OCI-LY3 (cell line): ENCODE measurements at regions not wholly inside any gene's neighbourhood (a gene's known extent, or its start where the extent isn't known, plus 50 kb on each side); places are given as distances from the start of the nearest gene placed in this dataset.

Experiments
- H2AFZ ChIP-seq: fragments of 200-600, 300-600 bp; shearing (Covaris generic); 2 replicates; pipeline ENCODE4 v1.6.0; 2014; ENCODE audit warnings: antibody characterized with exemption, low read depth, low read length
- H3K27ac ChIP-seq: fragments of 200-600, 300-600 bp; sonication (generic); 2 replicates; pipeline ENCODE4 v1.5.1; 2014; ENCODE audit warnings: mild to moderate bottlenecking, low read length, moderate library complexity, mixed read lengths
- H3K27me3 ChIP-seq: fragments of 200-600, 300-600 bp; sonication (generic); 2 replicates; pipeline ENCODE4 v1.6.1; 2014; ENCODE audit warnings: low read depth, low read length, mixed read lengths
- H3K36me3 ChIP-seq: fragments of 200-600, 300-600 bp; sonication (generic); replicated peaks from 2 replicates; pipeline ENCODE3; 2014; ENCODE audit warnings: low read depth, low read length, mixed read lengths
- H3K4me1 ChIP-seq: fragments of 300-600, 200-600 bp; sonication (generic); 2 replicates; pipeline ENCODE4 v1.6.1; 2014; ENCODE audit warnings: low read length, mixed read lengths
- H3K4me2 ChIP-seq: fragments of 200-600, 300-600 bp; sonication (generic); 2 replicates; pipeline ENCODE4 v1.6.1; 2014; ENCODE audit warnings: low read length, mixed read lengths
- H3K4me3 ChIP-seq: fragments of 300-600, 200-600 bp; sonication (generic); 2 replicates; pipeline ENCODE4 v1.5.1; 2014; ENCODE audit warnings: antibody characterized with exemption, mild to moderate bottlenecking, low read length, moderate library complexity
- H3K79me2 ChIP-seq: fragments of 300-600, 200-600 bp; shearing (Covaris generic); 2 replicates; pipeline ENCODE4 v1.6.1; 2014; ENCODE audit warnings: mild to moderate bottlenecking, low read length, mixed read lengths
- H3K9ac ChIP-seq: fragments of 300-600, 200-600 bp; shearing (Covaris generic); 2 replicates; pipeline ENCODE4 v1.6.0; 2014; ENCODE audit warnings: mild to moderate bottlenecking, low read length, moderate library complexity
- H3K9me3 ChIP-seq: fragments of 200-600, 300-600 bp; shearing (Covaris generic); 2 replicates; pipeline ENCODE4 v1.6.1; 2014; ENCODE audit warnings: low read length, mixed read lengths; ENCODE audit not compliant: insufficient read depth
- H4K20me1 ChIP-seq: fragments of 200-600, 300-600 bp; sonication (generic); 2 replicates; pipeline ENCODE4 v1.6.1; 2016; ENCODE audit warnings: low read length, mixed read lengths; ENCODE audit not compliant: insufficient read depth
- CTCF ChIP-seq: fragments of 200-600, 300-600 bp; sonication (generic); IDR thresholded peaks from 2 replicates; pipeline ENCODE4 v1.5.1; 2014; ENCODE audit warnings: antibody characterized with exemption, low read length, low read depth
- EZH2phosphoT487 ChIP-seq: fragments of 200-600 bp; shearing (Covaris generic); IDR thresholded peaks from 2 replicates; pipeline ENCODE4 v1.6.1; 2018; ENCODE audit warnings: antibody characterized with exemption, mixed run types, low read depth

DNA sequence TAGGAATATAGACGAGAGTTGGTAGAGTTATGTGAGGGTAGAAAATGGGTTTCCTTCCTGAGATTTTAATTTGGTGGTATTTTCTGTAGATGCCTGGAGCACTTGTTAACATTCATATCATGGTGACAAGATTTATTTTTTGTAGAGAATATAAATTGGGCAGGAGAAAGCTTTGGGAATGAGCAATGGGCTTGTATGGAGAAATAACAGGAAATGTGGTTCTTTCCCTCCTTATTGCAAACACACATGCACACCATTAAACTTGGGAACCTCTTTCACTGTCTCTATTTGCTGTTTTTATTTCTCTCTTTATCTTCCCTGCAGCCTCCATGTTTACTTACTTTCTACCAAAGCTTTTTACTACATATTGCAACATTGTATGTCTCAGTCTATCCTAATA lies 1653.6 kb downstream of the OLFM4 start:
- Histone ChIP-seq H4K20me1 (no peaks in the 10 kb centered on the region), H3K36me3 (peaks cover 16% of the 10 kb centered on the region), H2AFZ (no peak overlapping the region), H3K4me1 (peaks cover 12% of the 10 kb centered on the region), H3K9me3 (peaks cover 22% of the 10 kb centered on the region), H3K9ac (no peak overlapping the region), H3K4me2 (no peak overlapping the region), H3K4me3 (no peak overlapping the region), H3K27ac (no peak overlapping the region), H3K79me2 (no peaks in the 10 kb centered on the region), H3K27me3 (no peaks in the 10 kb centered on the region)
- TF ChIP-seq EZH2phosphoT487 (no peak), CTCF (no peak)

DNA sequence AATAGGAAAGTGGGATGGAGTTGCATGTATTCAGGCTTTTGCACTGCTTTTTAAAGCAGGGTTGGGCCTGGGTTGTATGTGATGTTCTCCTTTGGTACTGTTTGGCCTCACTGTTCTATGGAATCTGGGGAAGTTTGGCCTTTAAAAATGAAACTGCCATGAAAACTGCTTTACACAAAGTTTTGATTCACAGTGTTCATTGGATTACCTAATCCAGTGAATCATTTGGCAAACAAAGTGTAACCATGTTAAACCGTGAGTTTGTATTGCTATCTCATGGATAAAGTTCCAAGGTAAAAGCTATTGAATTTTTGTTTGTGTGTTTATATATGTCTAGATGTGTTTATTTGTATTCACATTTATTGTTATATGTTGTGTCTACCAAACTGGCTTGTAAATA lies 1658.6 kb downstream of the OLFM4 start:
- peaks cover 12% of the 10 kb centered on the region for H3K4me1 ChIP-seq
- TF ChIP-seq CTCF: no peak
- no peak for TF ChIP-seq EZH2phosphoT487

DNA sequence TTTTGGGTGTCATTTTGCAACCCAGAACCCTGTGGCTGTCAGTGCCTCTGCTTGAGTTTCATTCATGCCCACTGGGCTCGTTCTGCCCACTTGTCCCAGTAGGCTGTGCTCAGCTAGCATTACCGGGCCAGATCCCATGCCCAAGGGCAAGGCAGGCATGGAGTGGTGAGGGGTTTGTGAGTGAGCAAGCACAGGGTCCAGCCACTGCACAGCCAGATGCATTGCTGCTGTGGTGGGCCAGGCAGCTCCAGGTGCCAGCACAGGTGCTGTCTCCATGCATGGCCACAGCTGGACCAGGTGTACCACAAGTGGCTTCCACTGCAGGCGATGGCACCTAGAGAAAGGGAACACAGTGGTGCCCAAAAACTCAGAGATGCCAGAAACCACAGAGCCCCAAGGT lies 1671.2 kb downstream of the OLFM4 start:
- Histone ChIP-seq H4K20me1 (no peaks in the 10 kb centered on the region), H3K27ac (no peak overlapping the region), H3K9ac (no peak overlapping the region), H3K79me2 (no peaks in the 10 kb centered on the region), H3K4me2 (no peak overlapping the region), H3K4me1 (no peaks in the 10 kb centered on the region), H2AFZ (no peak overlapping the region), H3K4me3 (no peak overlapping the region), H3K9me3 (no peaks in the 10 kb centered on the region), H3K36me3 (no peaks in the 10 kb centered on the region), H3K27me3 (no peaks in the 10 kb centered on the region)
- TF ChIP-seq CTCF: no peak
- TF ChIP-seq EZH2phosphoT487: no peak

More for the DNA sequence above, 1658.6 kb downstream of the OLFM4 start:
- H4K20me1 ChIP-seq: no peaks in the 10 kb centered on the region
- H3K27me3 ChIP-seq: no peaks in the 10 kb centered on the region
- no peak overlapping the region for H2AFZ ChIP-seq
- H3K9ac ChIP-seq: no peak overlapping the region
- H3K27ac ChIP-seq: no peak overlapping the region
- peaks cover 22% of the 10 kb centered on the region for H3K36me3 ChIP-seq
- H3K4me3 ChIP-seq: no peak overlapping the region
- H3K9me3 ChIP-seq: peaks cover 41% of the 10 kb centered on the region
- no peak overlapping the region for H3K4me2 ChIP-seq
- no peaks in the 10 kb centered on the region for H3K79me2 ChIP-seq

GRCh38 chr13:54705738-54706137 lies 1677.1 kb downstream of the OLFM4 start:
- no peaks in the 10 kb centered on the region for H3K27me3 ChIP-seq
- no peak overlapping the region for H3K4me3 ChIP-seq
- no peak overlapping the region for H3K4me2 ChIP-seq
- H3K4me1 ChIP-seq: no peaks in the 10 kb centered on the region
- H3K27ac ChIP-seq: no peak overlapping the region
- H3K9ac ChIP-seq: no peak overlapping the region
- H3K36me3 ChIP-seq: no peaks in the 10 kb centered on the region
- H3K79me2 ChIP-seq: no peaks in the 10 kb centered on the region
- H2AFZ ChIP-seq: no peak overlapping the region
- no peaks in the 10 kb centered on the region; the same call in 1 of the 2 replicates for H3K9me3 ChIP-seq
- no peak for TF ChIP-seq EZH2phosphoT487
- no peak for TF ChIP-seq CTCF
- no peaks in the 10 kb centered on the region for H4K20me1 ChIP-seq
